Mucosa of descending colon (tissue), 3 donors: ENCODE measurements at regions not wholly inside any gene's neighbourhood (a gene's known extent, or its start where the extent isn't known, plus 50 kb on each side); places are given as distances from the start of the nearest gene placed in this dataset.
"Not testable (repeated sequence)": the region's sequence is repeated elsewhere in the genome, so short reads cannot be mapped to it uniquely, and the experiment has no call there.

Experiments used
- ATAC-seq: fragments of 200-7000 bp; cut with Tn5 transposase; one replicate; pipeline ENCODE4 v1.9.1; 2020; ENCODE audit warnings: mild to moderate bottlenecking, moderate library complexity
- DNase-seq, 3 donors: peaks; one replicate each; pipeline ENCODE4 v3.0.0-alpha.2; 2020
- H3K36me3 ChIP-seq: fragments of 200-600 bp; one replicate; pipeline ENCODE4 v1.8.0; 2021; ENCODE audit warnings: low read depth, mild to moderate bottlenecking
- H3K4me1 ChIP-seq: fragments of 200-600 bp; one replicate; pipeline ENCODE4 v1.8.0; 2021; ENCODE audit warnings: low read depth, mild to moderate bottlenecking
- H3K4me3 ChIP-seq: fragments of 200-600 bp; one replicate; pipeline ENCODE4 v1.8.0; 2021; ENCODE audit warnings: mild to moderate bottlenecking
- H3K9me3 ChIP-seq: fragments of 200-600 bp; one replicate; pipeline ENCODE4 v1.8.0; 2021; ENCODE audit warnings: mild to moderate bottlenecking
- CTCF ChIP-seq: fragments of 200-600 bp; IDR thresholded peaks from one replicate; pipeline ENCODE4 v1.8.0; 2022; ENCODE audit warnings: antibody characterized with exemption, mild to moderate bottlenecking
- intact Hi-C, 2 donors: fragments of 100-400 bp; cut with DNase I in 1 of 2; cut with micrococcal nuclease in 1 of 2; formaldehyde crosslinking; loops; one replicate each; pipeline versions ENCODE4 v1.11.0 to v1.11.1; 2022; cut with DNase I, micrococcal nuclease
- donor health status: DM: no; HTN: no; CAD: no; lungs with moderate emphysema.
- donor health status: DM: no; HTN: no; CAD: no.
- donor health status: DM: no; HTN: yes; CAD: no.

DNA sequence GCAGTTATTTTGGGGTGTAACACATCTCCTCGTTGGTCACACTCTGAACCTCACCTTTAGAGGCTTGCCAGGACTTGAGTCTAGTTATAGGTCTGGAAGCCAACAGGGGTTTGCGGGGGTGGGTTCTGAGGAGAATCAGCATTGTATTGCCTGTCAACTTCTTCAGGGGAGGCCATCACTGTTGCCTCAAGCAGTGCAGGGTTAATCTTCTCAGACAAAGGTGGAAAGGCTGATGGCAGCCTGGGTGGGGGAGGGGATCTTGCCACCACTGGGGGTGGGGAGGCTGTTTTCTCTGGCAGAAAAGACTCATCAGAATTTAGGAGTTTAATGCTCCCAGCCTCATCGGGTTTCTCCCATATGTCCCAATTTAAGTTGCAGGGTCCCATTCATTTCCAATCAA, 387.8 kb downstream of the PRR32 start:
- no peaks in the 10 kb centered on the region for H3K36me3 ChIP-seq
- ATAC-seq (no peak), DNase-seq (no peak)
- H3K4me1 ChIP-seq, result no peaks in the 10 kb centered on the region
- no peak overlapping the region for H3K4me3 ChIP-seq
- TF ChIP-seq CTCF, result no peak
- intact Hi-C loops, result no loop called here
- H3K9me3 ChIP-seq, result no peaks in the 10 kb centered on the region

- ATAC-seq, H3K36me3 ChIP-seq, DNase-seq, H3K4me3 ChIP-seq, intact Hi-C loops, H3K9me3 ChIP-seq, H3K4me1 ChIP-seq: not testable (repeated sequence)
These were observed 402.3 kb downstream of the PRR32 start for GRCh38 chrX:127221821-127222220.

GRCh38 chrX:127243654-127244053, 424.1 kb downstream of the PRR32 start:
- Histone ChIP-seq H3K36me3 (no peaks in the 10 kb centered on the region), H3K4me3 (no peak overlapping the region), H3K9me3 (peaks cover 4% of the 10 kb centered on the region), H3K4me1 (no peaks in the 10 kb centered on the region)
- DNase-seq (no peak), ATAC-seq (no peak)
- intact Hi-C loops, result no loop called here
- TF ChIP-seq CTCF, result no peak

- Histone ChIP-seq H3K4me3 (no peak overlapping the region), H3K36me3 (no peaks in the 10 kb centered on the region), H3K4me1 (no peaks in the 10 kb centered on the region), H3K9me3 (peaks cover 4% of the 10 kb centered on the region)
- no peak for ATAC-seq
- TF ChIP-seq CTCF, result no peak
- DNase-seq, result no peak
- intact Hi-C loops, result no loop called here
These were observed 440.2 kb downstream of the PRR32 start for GRCh38 chrX:127259742-127260141.

DNA sequence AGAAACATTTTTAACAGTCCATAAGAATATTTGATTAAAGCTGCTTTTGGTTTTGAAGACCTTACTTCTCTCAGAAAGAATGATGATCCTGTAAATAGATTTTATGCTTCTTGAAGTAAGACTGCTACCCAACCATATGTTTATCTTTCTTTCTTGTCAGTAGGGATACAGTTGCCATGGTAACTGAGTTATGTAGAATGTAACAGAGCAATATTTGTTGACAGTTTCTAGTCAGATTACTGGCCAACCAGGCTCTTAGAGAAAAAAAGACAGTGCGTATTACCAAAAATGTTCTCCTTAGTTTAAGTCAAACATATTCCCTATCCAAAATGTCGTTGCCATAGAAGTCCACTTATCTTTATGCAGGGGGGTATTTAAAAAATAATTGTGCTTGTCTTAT, 456.8 kb downstream of the PRR32 start:
- DNase-seq (no peak), ATAC-seq (no peak)
- Histone ChIP-seq H3K36me3 (no peaks in the 10 kb centered on the region), H3K4me1 (no peaks in the 10 kb centered on the region), H3K4me3 (no peak overlapping the region), H3K9me3 (peaks cover 5% of the 10 kb centered on the region)
- TF ChIP-seq CTCF, result no peak
- intact Hi-C loops, result no loop called here

DNA sequence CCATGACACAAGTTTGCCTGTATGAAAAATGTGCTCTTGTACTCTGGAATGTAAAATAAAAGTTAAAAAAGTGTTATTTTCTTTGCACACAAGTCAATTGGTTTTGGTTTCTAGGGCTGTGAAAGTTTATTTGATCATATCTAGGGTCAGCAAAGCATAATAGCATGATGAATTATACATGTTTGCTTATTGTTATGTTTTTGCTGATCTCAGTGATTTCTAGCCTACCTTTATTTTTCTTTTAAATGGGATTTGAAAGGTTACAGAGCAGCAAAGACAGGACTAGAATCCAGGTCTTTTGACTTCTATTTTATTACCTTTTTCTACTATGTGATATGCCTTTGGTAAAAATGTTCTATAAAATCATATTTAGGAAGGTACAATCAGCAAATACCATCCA, 481.0 kb downstream of the PRR32 start:
- H3K9me3 ChIP-seq, result no peaks in the 10 kb centered on the region
- no peaks in the 10 kb centered on the region for H3K4me1 ChIP-seq
- no peak for ATAC-seq
- no peak overlapping the region for H3K4me3 ChIP-seq
- TF ChIP-seq CTCF, result no peak
- no peak for DNase-seq
- intact Hi-C loops, result no loop called here
- no peaks in the 10 kb centered on the region for H3K36me3 ChIP-seq
